H1 (cell line): ENCODE measurements at regions not wholly inside any gene's neighbourhood (a gene's known extent, or its start where the extent isn't known, plus 50 kb on each side); places are given as distances from the start of the nearest gene placed in this dataset.

Source experiments
- CTCF ChIA-PET: fragments of 300-600 bp; sonication (Branson Sonifier 250); formaldehyde crosslinking; loops from one replicate; lab custom pipeline; 2021; ENCODE audit not compliant: partially characterized antibody; lab: Charles Lee
- POLR2A ChIA-PET: fragments of 300-600 bp; sonication (Branson Sonifier 250); formaldehyde crosslinking; loops from one replicate; lab custom pipeline; 2021; ENCODE audit warnings: inconsistent platforms; ENCODE audit not compliant: partially characterized antibody; lab: Charles Lee
- DNase-seq, 2 experiments: peaks; one replicate each; pipeline versions ENCODE4 v3.0.0 to v3.0.0-alpha.2; 2010 to 2022; ENCODE audit warnings: low spot score in 2 of 2, low read depth in 1 of 2, mixed read lengths in 1 of 2
- FAIRE-seq: peaks from 2 replicates; lab custom pipeline; 2011; peaks lifted over from hg19 to GRCh38; lab: Jason Lieb, UNC
- H2AFZ ChIP-seq: 2 replicates; pipeline ENCODE4 v1.8.1; 2012; ENCODE audit warnings: low read length, inconsistent platforms
- H2AK5ac ChIP-seq: 2 replicates; pipeline ENCODE4 v1.6.1; 2013; ENCODE audit warnings: low read depth, low read length
- H2BK120ac ChIP-seq: replicated peaks from 2 replicates; pipeline ENCODE3; 2013; ENCODE audit warnings: low read depth, low read length, inconsistent platforms
- H2BK12ac ChIP-seq: 2 replicates; pipeline ENCODE4 v1.6.1; 2013; ENCODE audit warnings: low read depth, low read length
- H2BK15ac ChIP-seq: 2 replicates; pipeline ENCODE4 v1.6.1; 2013; ENCODE audit warnings: low read length
- H2BK20ac ChIP-seq: 2 replicates; pipeline ENCODE4 v1.6.1; 2013; ENCODE audit warnings: low read length
- H2BK5ac ChIP-seq: 2 replicates; pipeline ENCODE4 v1.6.1; 2013; ENCODE audit warnings: low read depth, low read length
- H3K14ac ChIP-seq: 2 replicates; pipeline ENCODE4 v1.6.1; 2013; ENCODE audit warnings: inconsistent platforms; ENCODE audit not compliant: insufficient read length
- H3K18ac ChIP-seq: 2 replicates; pipeline ENCODE4 v1.6.1; 2013; ENCODE audit warnings: low read length; ENCODE audit errors: extremely low read depth
- H3K23ac ChIP-seq: 2 replicates; pipeline ENCODE4 v1.6.1; 2013; ENCODE audit warnings: inconsistent platforms; ENCODE audit not compliant: insufficient read length
- H3K23me2 ChIP-seq: 2 replicates; pipeline ENCODE4 v1.6.1; 2013; ENCODE audit warnings: low read depth, low read length
- H3K27ac ChIP-seq: 2 replicates; pipeline ENCODE4 v1.6.1; 2011; ENCODE audit warnings: low read depth, low read length, inconsistent platforms
- H3K27me3 ChIP-seq, 4 experiments: replicated peaks in 1 of 4; 1 replicate in 1 of 4; 2 replicates in 3 of 4; pipeline versions ENCODE4 v1.6.1 to v1.8.1; 2011 to 2013; ENCODE audit warnings: low read length in 3 of 4, mild to moderate bottlenecking in 3 of 4, inconsistent platforms in 2 of 4, mixed read lengths in 2 of 4, moderate library complexity in 1 of 4; ENCODE audit not compliant: control insufficient read depth in 3 of 4, insufficient read depth in 3 of 4; ENCODE audit errors: extremely low read depth in 1 of 4
- H3K36me3 ChIP-seq, 4 experiments: 2 replicates each; pipeline versions ENCODE4 v1.6.1 to v1.8.1; 2011 to 2013; ENCODE audit warnings: mild to moderate bottlenecking in 4 of 4, low read length in 3 of 4, moderate library complexity in 2 of 4, control low read depth in 1 of 4, inconsistent platforms in 1 of 4; ENCODE audit not compliant: insufficient read depth in 4 of 4, control insufficient read depth in 2 of 4
- H3K4ac ChIP-seq: replicated peaks from 2 replicates; pipeline ENCODE3; 2013; ENCODE audit warnings: low read length, low read depth, mixed read lengths, inconsistent platforms; ENCODE audit not compliant: insufficient read length
- H3K4me1 ChIP-seq, 4 experiments: replicated peaks in 1 of 4; 1 replicate in 1 of 4; 2 replicates in 3 of 4; pipeline versions ENCODE4 v1.6.1 to v1.8.1; 2011 to 2013; ENCODE audit warnings: low read length in 3 of 4, inconsistent platforms in 2 of 4, mixed read lengths in 1 of 4; ENCODE audit not compliant: insufficient read depth in 4 of 4, control insufficient read depth in 3 of 4
- H3K4me2 ChIP-seq, 2 experiments: 2 replicates each; pipeline versions ENCODE4 v1.6.1 to v1.8.1; 2011 to 2013; ENCODE audit warnings: low read depth in 2 of 2, low read length in 2 of 2, control low read depth in 1 of 2, inconsistent platforms in 1 of 2, mild to moderate bottlenecking in 1 of 2; ENCODE audit not compliant: insufficient read depth in 1 of 2
- H3K4me3 ChIP-seq, 4 experiments: fragments of 200-600, 300-600 bp in 1 of 4; sonication (generic), shearing (Covaris generic), sonication (Bioruptor Twin) in 1 of 4; 2 replicates each; pipeline versions ENCODE4 v1.5.1 to v1.8.1; 2011 to 2016; ENCODE audit warnings: low read length in 4 of 4, low read depth in 3 of 4, control low read depth in 2 of 4, inconsistent platforms in 2 of 4, mild to moderate bottlenecking in 2 of 4, mixed read lengths in 1 of 4, moderate library complexity in 1 of 4; ENCODE audit not compliant: insufficient read depth in 2 of 4; ENCODE audit errors: extremely low read depth in 1 of 4
- H3K56ac ChIP-seq: replicated peaks from 2 replicates; pipeline ENCODE3; 2013; ENCODE audit warnings: low read depth, mild to moderate bottlenecking, mixed read lengths, low read length, inconsistent platforms; ENCODE audit not compliant: insufficient read length
- H3K79me1 ChIP-seq: 2 replicates; pipeline ENCODE4 v1.6.1; 2013; ENCODE audit warnings: low read depth, low read length, control low read depth
- H3K79me2 ChIP-seq, 2 experiments: 2 replicates each; pipeline versions ENCODE4 v1.6.1 to v1.8.1; 2012 to 2013; ENCODE audit warnings: low read length in 2 of 2, mild to moderate bottlenecking in 2 of 2, inconsistent platforms in 1 of 2; ENCODE audit not compliant: insufficient read depth in 2 of 2, control insufficient read depth in 1 of 2
- H3K9ac ChIP-seq, 4 experiments: replicated peaks in 1 of 4; 1 replicate in 1 of 4; 2 replicates in 3 of 4; pipeline versions ENCODE4 v1.6.1 to v1.8.1; 2011 to 2013; ENCODE audit warnings: low read depth in 3 of 4, low read length in 3 of 4, control low read depth in 2 of 4, mild to moderate bottlenecking in 2 of 4, moderate library complexity in 2 of 4, inconsistent platforms in 1 of 4; ENCODE audit errors: extremely low read depth in 1 of 4
- H3K9me3 ChIP-seq, 2 experiments: 2 replicates each; pipeline versions ENCODE4 v1.6.1 to v1.8.1; 2012 to 2013; ENCODE audit warnings: mild to moderate bottlenecking in 2 of 2, moderate library complexity in 2 of 2, control low read depth in 1 of 2, inconsistent platforms in 1 of 2, low read depth in 1 of 2, low read length in 1 of 2, mixed read lengths in 1 of 2; ENCODE audit not compliant: insufficient read depth in 2 of 2
- H4K20me1 ChIP-seq, 2 experiments: replicated peaks in 1 of 2; 2 replicates each; pipeline versions ENCODE3 to v1.8.1; 2011 to 2013; ENCODE audit warnings: inconsistent platforms in 2 of 2, low read length in 2 of 2, mild to moderate bottlenecking in 1 of 2; ENCODE audit not compliant: insufficient read depth in 2 of 2, control insufficient read depth in 1 of 2
- H4K5ac ChIP-seq: 2 replicates; pipeline ENCODE4 v1.6.1; 2013; ENCODE audit warnings: low read length, low read depth, mixed read lengths, inconsistent platforms; ENCODE audit not compliant: insufficient read length
- H4K8ac ChIP-seq: 2 replicates; pipeline ENCODE4 v1.8.0; 2013; ENCODE audit warnings: mild to moderate bottlenecking, moderate library complexity, low read length, inconsistent platforms; ENCODE audit not compliant: insufficient read depth; ENCODE audit errors: extremely low read depth
- H4K91ac ChIP-seq: replicated peaks from 2 replicates; pipeline ENCODE3; 2013; ENCODE audit warnings: low read length, mixed read lengths, inconsistent platforms; ENCODE audit not compliant: insufficient read length
- HDAC6 ChIP-seq: IDR thresholded peaks from one replicate; pipeline ENCODE4 v1.7.1; 2012; ENCODE audit warnings: low read depth, mild to moderate bottlenecking, inconsistent platforms, low read length, moderate library complexity
- JUND ChIP-seq: IDR thresholded peaks from 2 replicates; pipeline ENCODE4 v1.6.1; 2011; ENCODE audit warnings: mild to moderate bottlenecking, improper control_type of control experiment, low read length
- KDM5A ChIP-seq: fragments of 200-600 bp; IDR thresholded peaks from 2 replicates; pipeline ENCODE4 v1.7.1; 2012; ENCODE audit warnings: mild to moderate bottlenecking, low read length, inconsistent platforms, mixed read lengths
- SP4 ChIP-seq: IDR thresholded peaks from 2 replicates; pipeline ENCODE4 v1.6.1; 2012; ENCODE audit warnings: low read length, inconsistent platforms
- TAF7 ChIP-seq: optimal IDR thresholded peaks from 2 replicates; pipeline ENCODE3; 2011; ENCODE audit warnings: low read depth, mild to moderate bottlenecking, inconsistent platforms, low read length, moderate library complexity, borderline replicate concordance
- TBP ChIP-seq: IDR thresholded peaks from 2 replicates; pipeline ENCODE4 v1.6.1; 2011; ENCODE audit warnings: low read depth, low read length, improper control_type of control experiment
- WGBS, 2 experiments: shearing (Covaris generic) in 1 of 2; methylation state at CpG; one replicate each; pipeline versions ENCODE4 v1.1.6 to v1.1.7; 2013 to 2015; ENCODE audit warnings: low lambda C conversion rate in 2 of 2, mixed read lengths in 2 of 2, inconsistent platforms in 1 of 2, low coverage in 1 of 2, missing lambda C conversion rate in 1 of 2; ENCODE audit not compliant: insufficient replicate concordance in 2 of 2, insufficient coverage in 1 of 2, insufficient read length in 1 of 2; ENCODE audit errors: extremely low coverage in 1 of 2, missing lambda C conversion rate in 1 of 2; 5-methylcytosine and 5-hydroxymethylcytosine counted together

GRCh38 chr5:105812304-105812703 is 1858.4 kb downstream of the EFNA5 start:
- no peak overlapping the region for H2AK5ac ChIP-seq
- H3K4ac ChIP-seq: no peak overlapping the region
- no peak overlapping the region for H3K4me2 ChIP-seq
- H2BK5ac ChIP-seq: no peak overlapping the region
- no peak overlapping the region for H2BK20ac ChIP-seq
- no peak overlapping the region for H4K5ac ChIP-seq
- no peak overlapping the region for H2BK15ac ChIP-seq
- H2AFZ ChIP-seq: no peak overlapping the region
- no peak overlapping the region for H4K8ac ChIP-seq
- H3K4me3 ChIP-seq: no peak overlapping the region
- DNase-seq (no peak), FAIRE-seq (no peak)
- H2BK120ac ChIP-seq: no peak overlapping the region
- no peaks in the 10 kb centered on the region for H3K9me3 ChIP-seq
- H3K4me1 ChIP-seq: no peaks in the 10 kb centered on the region; a peak in 1 of 7 replicates
- H3K18ac ChIP-seq: no peak overlapping the region
- H4K91ac ChIP-seq: no peak overlapping the region
- WGBS, 2 experiments: 100% methylated on average over 2 of the region's 2 CpGs; no CpG with 5 or more reads in 1 of the 2 experiments
- POLR2A ChIA-PET: no interaction called here
- H3K79me2 ChIP-seq: no peaks in the 10 kb centered on the region
- no peaks in the 10 kb centered on the region for H3K79me1 ChIP-seq
- CTCF ChIA-PET: interaction anchor here (0.6 kb wide), 1 partner anchor 324 kb away, joined by 5 read pairs; no protein-coding TSS in a partner anchor
- no peaks in the 10 kb centered on the region for H4K20me1 ChIP-seq
- no peak overlapping the region for H3K56ac ChIP-seq
- H3K27ac ChIP-seq: no peak overlapping the region
- H3K23me2 ChIP-seq: no peaks in the 10 kb centered on the region
- no peaks in the 10 kb centered on the region for H3K36me3 ChIP-seq
- no peaks in the 10 kb centered on the region for H3K27me3 ChIP-seq
- H3K23ac ChIP-seq: no peak overlapping the region
- no peak overlapping the region for H3K9ac ChIP-seq
- H3K14ac ChIP-seq: no peak overlapping the region
- H2BK12ac ChIP-seq: no peak overlapping the region
- TF ChIP-seq HDAC6 (no peak), TAF7 (no peak), SP4 (no peak), JUND (no peak), KDM5A (no peak), TBP (no peak)
